Progenitor cell of endocrine pancreas (in vitro differentiated cells): ENCODE measurements at regions not wholly inside any gene's neighbourhood (a gene's known extent, or its start where the extent isn't known, plus 50 kb on each side); places are given as distances from the start of the nearest gene placed in this dataset.

ENCODE experiments used
- DNase-seq: peaks from one replicate; pipeline ENCODE4 v3.0.0; 2021; ENCODE audit warnings: low spot score; ENCODE audit not compliant: unreplicated experiment
- H3K27ac Mint-ChIP-seq: 2 replicates; pipeline ENCODE4 v1.8.0; 2021; ENCODE audit warnings: mild to moderate bottlenecking, moderate library complexity, mixed read lengths
- H3K27me3 Mint-ChIP-seq: 2 replicates; pipeline ENCODE4 v1.8.0; 2021; ENCODE audit warnings: mixed read lengths
- H3K36me3 Mint-ChIP-seq: 2 replicates; pipeline ENCODE4 v1.8.0; 2022; ENCODE audit warnings: mixed read lengths; ENCODE audit not compliant: insufficient read depth
- H3K4me1 Mint-ChIP-seq: 2 replicates; pipeline ENCODE4 v1.8.0; 2021; ENCODE audit warnings: low read depth, mixed read lengths
- H3K4me3 Mint-ChIP-seq: 2 replicates; pipeline ENCODE4 v1.8.0; 2021; ENCODE audit warnings: low read depth, mild to moderate bottlenecking, moderate library complexity, mixed read lengths
- H3K9me3 Mint-ChIP-seq: 2 replicates; pipeline ENCODE4 v1.8.0; 2021; ENCODE audit warnings: low read depth, mixed read lengths
- CTCF ChIP-seq: fragments of 200-600 bp; sonication (generic); IDR thresholded peaks from one replicate; pipeline ENCODE4 v1.5.0; 2021; ENCODE audit warnings: antibody characterized with exemption, mild to moderate bottlenecking; ENCODE audit not compliant: unreplicated experiment

- Mint-ChIP-seq H3K4me3 (no peak overlapping the region), H3K27ac (no peak overlapping the region), H3K9me3 (no peaks in the 10 kb centered on the region), H3K36me3 (no peaks in the 10 kb centered on the region), H3K27me3 (no peaks in the 10 kb centered on the region), H3K4me1 (no peaks in the 10 kb centered on the region)
- TF ChIP-seq CTCF, result no peak
- no peak for DNase-seq
Observed at GRCh38 chr4:18756671-18757070, 735.1 kb upstream of the LCORL start.

- no peak for DNase-seq
- Mint-ChIP-seq H3K36me3 (no peaks in the 10 kb centered on the region), H3K4me3 (no peak overlapping the region), H3K27ac (no peak overlapping the region), H3K4me1 (no peaks in the 10 kb centered on the region), H3K9me3 (no peaks in the 10 kb centered on the region), H3K27me3 (no peaks in the 10 kb centered on the region)
- no peak for TF ChIP-seq CTCF
Observed at GRCh38 chr4:18754180-18754579, 732.6 kb upstream of the LCORL start.

- Mint-ChIP-seq H3K36me3 (no peaks in the 10 kb centered on the region), H3K9me3 (peaks cover 3% of the 10 kb centered on the region), H3K4me3 (no peak overlapping the region), H3K4me1 (no peaks in the 10 kb centered on the region), H3K27me3 (no peaks in the 10 kb centered on the region), H3K27ac (no peak overlapping the region)
- TF ChIP-seq CTCF, result no peak
- DNase-seq, result no peak
Observed at GRCh38 chr4:18751083-18751482, 729.5 kb upstream of the LCORL start.

DNA sequence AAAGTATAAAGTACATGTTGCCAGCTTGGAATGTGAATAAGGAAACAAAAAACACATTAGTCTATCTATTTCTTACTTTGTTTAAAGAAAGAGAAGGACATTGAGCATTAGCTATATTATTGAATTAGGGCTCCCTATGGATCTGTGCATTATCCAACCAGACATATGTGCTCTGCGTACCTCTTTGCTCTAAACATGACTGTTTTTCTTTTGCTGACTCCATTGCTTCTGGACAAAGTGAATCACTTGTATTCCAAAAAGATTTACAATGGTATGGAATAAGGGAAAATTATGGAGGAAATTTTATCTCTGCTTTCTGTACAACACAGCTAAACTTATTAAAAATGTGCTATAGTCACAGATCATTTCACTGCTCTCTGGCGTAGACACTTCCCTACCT, 727.8 kb upstream of the LCORL start:
- Mint-ChIP-seq H3K27ac (no peak overlapping the region), H3K36me3 (no peaks in the 10 kb centered on the region), H3K9me3 (peaks cover 3% of the 10 kb centered on the region), H3K27me3 (no peaks in the 10 kb centered on the region), H3K4me1 (no peaks in the 10 kb centered on the region), H3K4me3 (no peak overlapping the region)
- no peak for TF ChIP-seq CTCF
- DNase-seq, result no peak

DNA sequence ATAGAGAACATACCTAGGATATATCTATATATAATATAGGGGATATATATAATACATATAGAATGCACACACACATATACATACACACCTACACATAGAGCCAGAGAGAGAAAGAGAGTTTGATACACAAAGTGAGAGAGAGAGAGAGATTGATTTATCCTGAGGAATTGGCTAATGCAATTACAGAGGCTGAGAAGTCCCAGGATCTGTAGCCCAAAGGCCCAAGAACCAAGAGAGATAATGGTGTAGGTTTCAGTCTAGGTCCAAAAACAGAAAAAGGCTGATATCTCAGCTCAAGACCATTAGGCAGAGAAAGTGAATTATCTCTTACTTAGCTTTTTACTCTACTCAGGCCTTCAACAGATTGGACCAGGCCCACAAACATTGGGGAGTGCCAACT, 715.0 kb upstream of the LCORL start:
- H3K4me1 Mint-ChIP-seq, result no peaks in the 10 kb centered on the region
- H3K4me3 Mint-ChIP-seq, result no peak overlapping the region
- DNase-seq, result no peak
- no peaks in the 10 kb centered on the region for H3K36me3 Mint-ChIP-seq
- no peaks in the 10 kb centered on the region for H3K9me3 Mint-ChIP-seq
- no peak overlapping the region for H3K27ac Mint-ChIP-seq
- no peaks in the 10 kb centered on the region for H3K27me3 Mint-ChIP-seq
- TF ChIP-seq CTCF, result no peak
